ENCODE measurements at regions not wholly inside any gene's neighbourhood (a gene's known extent, or its start where the extent isn't known, plus 50 kb on each side); places are given as distances from the start of the nearest gene placed in this dataset.

DNA sequence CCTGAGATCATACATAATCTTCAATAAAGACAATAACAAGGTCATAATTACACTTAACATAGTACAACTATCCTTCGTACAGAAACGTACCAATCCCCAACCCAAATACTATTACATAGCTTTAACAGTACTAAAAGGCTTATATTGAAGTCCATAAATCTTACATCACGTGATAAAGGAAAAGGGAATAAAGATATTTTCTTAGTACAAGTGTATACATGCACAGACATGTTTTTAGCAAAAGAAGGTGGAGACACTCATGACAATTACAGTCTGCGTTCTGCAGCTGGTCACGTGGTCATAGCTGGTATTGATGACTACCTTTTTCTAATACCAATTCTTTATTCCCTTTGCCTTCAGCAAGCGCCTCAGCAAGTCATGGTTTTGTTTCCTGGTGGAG, 464.5 kb upstream of the SLITRK5 start:
- TF ChIP-seq EP300 (IDR thresholded peaks at IDR 0.05; ENCODE audit: borderline replicate concordance) (no peak), CEBPB (IDR thresholded peaks at IDR 0.05) (no peak), TCF12 (IDR thresholded peaks at IDR 0.05; ENCODE audit: low read depth) (no peak), REST (IDR thresholded peaks at IDR 0.05; ENCODE audit: low read depth) (no peak), TEAD4 (IDR thresholded peaks at IDR 0.05) (no peak), FOXM1 (IDR thresholded peaks at IDR 0.05; ENCODE audit: borderline replicate concordance, low read depth) (no peak), EGR1 (IDR thresholded peaks at IDR 0.05) (no peak), NFIC (IDR thresholded peaks at IDR 0.05) (no peak), USF1 (IDR thresholded peaks at IDR 0.05) (no peak)
- TF ChIP-seq, protein P1, sequence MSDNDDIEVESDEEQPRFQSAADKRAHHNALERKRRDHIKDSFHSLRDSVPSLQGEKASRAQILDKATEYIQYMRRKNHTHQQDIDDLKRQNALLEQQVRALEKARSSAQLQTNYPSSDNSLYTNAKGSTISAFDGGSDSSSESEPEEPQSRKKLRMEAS (IDR thresholded peaks at IDR 0.05), result no peak

Data from Ishikawa (cell line).